Fibroblast of the conjunctiva (primary cell): ENCODE measurements at regions not wholly inside any gene's neighbourhood (a gene's known extent, or its start where the extent isn't known, plus 50 kb on each side); places are given as distances from the start of the nearest gene placed in this dataset.
"Not testable (repeated sequence)": the region's sequence is repeated elsewhere in the genome, so short reads cannot be mapped to it uniquely, and the experiment has no call there.

Experiments
- DNase-seq: peaks from one replicate; pipeline ENCODE4 v3.0.0-alpha.2; 2010; ENCODE audit warnings: low read depth

GRCh38 chr20:12827816-12828385 lies 180.9 kb upstream of the SPTLC3 start:
- DNase-seq, result no peak

GRCh38 chr20:12829170-12829569 lies 179.6 kb upstream of the SPTLC3 start:
- DNase-seq, result no peak

- no peak for DNase-seq
Measured at GRCh38 chr20:12833861-12834260, 174.9 kb upstream of the SPTLC3 start.

- no peak for DNase-seq
Measured at GRCh38 chr20:12835999-12836398, 172.8 kb upstream of the SPTLC3 start.

- no peak for DNase-seq
Measured at GRCh38 chr20:12837646-12838045, 171.1 kb upstream of the SPTLC3 start.

- DNase-seq, result no peak
Measured at GRCh38 chr20:12838261-12838866, 170.4 kb upstream of the SPTLC3 start.

GRCh38 chr20:12847872-12848271 lies 160.9 kb upstream of the SPTLC3 start:
- no peak for DNase-seq

- DNase-seq, result no peak
Measured at GRCh38 chr20:12849225-12849910, 159.4 kb upstream of the SPTLC3 start.

GRCh38 chr20:12857643-12858042 lies 151.1 kb upstream of the SPTLC3 start:
- not testable (repeated sequence) for DNase-seq

- no peak for DNase-seq
Measured at GRCh38 chr20:12860619-12861247, 148.0 kb upstream of the SPTLC3 start.

GRCh38 chr20:12869669-12870068 lies 139.1 kb upstream of the SPTLC3 start:
- no peak for DNase-seq

GRCh38 chr20:12870588-12870987 lies 138.2 kb upstream of the SPTLC3 start:
- DNase-seq, result no peak

GRCh38 chr20:12874933-12875332 lies 133.8 kb upstream of the SPTLC3 start:
- no peak for DNase-seq

GRCh38 chr20:12875510-12875909 lies 133.3 kb upstream of the SPTLC3 start:
- DNase-seq, result no peak

GRCh38 chr20:12882832-12883506 lies 125.8 kb upstream of the SPTLC3 start:
- DNase-seq, result no peak

GRCh38 chr20:12883507-12883885 lies 125.3 kb upstream of the SPTLC3 start:
- no peak for DNase-seq

- DNase-seq, result no peak
Measured at GRCh38 chr20:12886618-12887363, 122.0 kb upstream of the SPTLC3 start.

GRCh38 chr20:12891643-12892042 lies 117.1 kb upstream of the SPTLC3 start:
- no peak for DNase-seq

- DNase-seq, result no peak
Measured at GRCh38 chr20:12893019-12893418, 115.8 kb upstream of the SPTLC3 start.

GRCh38 chr20:12893653-12894052 lies 115.1 kb upstream of the SPTLC3 start:
- no peak for DNase-seq

GRCh38 chr20:12894089-12894488 lies 114.7 kb upstream of the SPTLC3 start:
- DNase-seq, result no peak

GRCh38 chr20:12896180-12896579 lies 112.6 kb upstream of the SPTLC3 start:
- DNase-seq, result no peak
